DND-41 (cell line): ENCODE measurements at regions not wholly inside any gene's neighbourhood (a gene's known extent, or its start where the extent isn't known, plus 50 kb on each side); places are given as distances from the start of the nearest gene placed in this dataset.

Experiments used
- EZH2 ChIP-seq: IDR thresholded peaks from 3 replicates; pipeline ENCODE4 v1.6.1; 2012; ENCODE audit warnings: borderline replicate concordance, low read depth, mild to moderate bottlenecking, moderate library complexity, low read length, inconsistent platforms; ENCODE audit not compliant: severe bottlenecking
- TF ChIP-seq, protein P1 (sequence below): IDR thresholded peaks from 2 replicates; pipeline ENCODE4 v1.5.1; 2012; ENCODE audit warnings: borderline replicate concordance, low read length, moderate library complexity, mild to moderate bottlenecking; ENCODE audit not compliant: poor library complexity, severe bottlenecking; ENCODE audit errors: extremely low read depth

DNA sequence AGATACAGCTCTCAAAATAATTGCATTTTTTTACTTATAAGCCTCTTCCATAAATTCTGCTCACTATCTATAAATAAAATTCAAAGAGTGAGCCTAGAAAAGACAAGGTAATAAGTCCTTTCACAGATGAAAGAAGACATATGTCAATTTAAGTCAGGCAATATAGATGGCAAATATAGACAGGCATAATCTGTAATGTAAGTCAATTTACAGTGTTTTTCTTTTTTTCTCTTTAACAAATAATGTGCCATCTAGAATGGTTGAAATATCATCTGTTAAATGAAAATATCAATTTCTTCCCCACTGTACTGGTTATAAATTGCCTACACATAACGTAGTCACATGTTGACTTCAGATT, 1409.2 kb upstream of the GOT2 start:
- no peak for TF ChIP-seq EZH2
- TF ChIP-seq, protein P1, sequence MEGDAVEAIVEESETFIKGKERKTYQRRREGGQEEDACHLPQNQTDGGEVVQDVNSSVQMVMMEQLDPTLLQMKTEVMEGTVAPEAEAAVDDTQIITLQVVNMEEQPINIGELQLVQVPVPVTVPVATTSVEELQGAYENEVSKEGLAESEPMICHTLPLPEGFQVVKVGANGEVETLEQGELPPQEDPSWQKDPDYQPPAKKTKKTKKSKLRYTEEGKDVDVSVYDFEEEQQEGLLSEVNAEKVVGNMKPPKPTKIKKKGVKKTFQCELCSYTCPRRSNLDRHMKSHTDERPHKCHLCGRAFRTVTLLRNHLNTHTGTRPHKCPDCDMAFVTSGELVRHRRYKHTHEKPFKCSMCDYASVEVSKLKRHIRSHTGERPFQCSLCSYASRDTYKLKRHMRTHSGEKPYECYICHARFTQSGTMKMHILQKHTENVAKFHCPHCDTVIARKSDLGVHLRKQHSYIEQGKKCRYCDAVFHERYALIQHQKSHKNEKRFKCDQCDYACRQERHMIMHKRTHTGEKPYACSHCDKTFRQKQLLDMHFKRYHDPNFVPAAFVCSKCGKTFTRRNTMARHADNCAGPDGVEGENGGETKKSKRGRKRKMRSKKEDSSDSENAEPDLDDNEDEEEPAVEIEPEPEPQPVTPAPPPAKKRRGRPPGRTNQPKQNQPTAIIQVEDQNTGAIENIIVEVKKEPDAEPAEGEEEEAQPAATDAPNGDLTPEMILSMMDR = no peak
